Right lobe of liver (tissue), 4 donors: ENCODE measurements at regions not wholly inside any gene's neighbourhood (a gene's known extent, or its start where the extent isn't known, plus 50 kb on each side); places are given as distances from the start of the nearest gene placed in this dataset.

ENCODE experiments used
- CTCF ChIP-seq, 4 donors: fragments of 200-600 bp in 3 of 4; fragments of 450-650 bp in 1 of 4; IDR thresholded peaks; one replicate each; pipeline versions ENCODE4 v1.5.1 to v1.8.0; 2016 to 2022; ENCODE audit warnings: antibody characterized with exemption in 4 of 4, mild to moderate bottlenecking in 2 of 4
- POLR2A ChIP-seq: fragments of 450-650 bp; IDR thresholded peaks from one replicate; pipeline ENCODE4 v1.6.1; 2017; ENCODE audit warnings: antibody characterized with exemption, mild to moderate bottlenecking
- donor health status: DM: no; HTN: no; CAD: no.
- donor health status: DM: no; HTN: no; CAD: no.
- donor health status: DM: no; HTN: yes; CAD: no.

GRCh38 chr3:5917932-5918331 lies 730.4 kb downstream of the EDEM1 start:
- TF ChIP-seq CTCF (IDR thresholded peaks at IDR 0.05), result no peak
- no peak for TF ChIP-seq POLR2A
